ENCODE measurements at regions not wholly inside any gene's neighbourhood (a gene's known extent, or its start where the extent isn't known, plus 50 kb on each side); places are given as distances from the start of the nearest gene placed in this dataset.

GRCh38 chr15:53165988-53166683 is 376.0 kb upstream of the ONECUT1 start:
- H3K36me3 ChIP-seq (ENCODE audit: control insufficient read depth in 4 of 4, insufficient read depth in 4 of 4, low read length in 4 of 4), result no peaks in the 10 kb centered on the region
- DNase-seq (no peak), ATAC-seq (ENCODE audit: insufficient read depth, low FRiP score) (no peak)
- H3K9ac ChIP-seq (ENCODE audit: insufficient read depth in 1 of 2, low read length in 2 of 2), result no peak overlapping the region
- H3K9me3 ChIP-seq (ENCODE audit: control insufficient read depth in 4 of 4, insufficient read depth in 3 of 4, low read length in 3 of 4), result no peaks in the 10 kb centered on the region
- no peaks in the 10 kb centered on the region for H3K4me1 ChIP-seq (ENCODE audit: control insufficient read depth in 5 of 5, insufficient read depth in 5 of 5, low read length in 5 of 5)
- H3K4me3 ChIP-seq, result no peak overlapping the region
- no peak overlapping the region for H3K27ac ChIP-seq (ENCODE audit: low read depth in 1 of 2, low read length in 1 of 2)
- 89% methylated on average over 7 of the region's 7 CpGs for WGBS, 2 donors
- TF ChIP-seq CTCF (IDR thresholded peaks at IDR 0.05; ENCODE audit: control extremely low read depth, extremely low read depth), result no peak
- peaks cover 0 to 2% (median 0%) of the 10 kb centered on the region in 3 donors for H3K27me3 ChIP-seq (ENCODE audit: control insufficient read depth in 3 of 3, insufficient read depth in 3 of 3, low read length in 2 of 3)

- H3K4me3 ChIP-seq, result no peak overlapping the region
- 60 to 85% methylated on average over 3 of the region's 3 CpGs for WGBS, 2 donors
- no peaks in the 10 kb centered on the region for H3K4me1 ChIP-seq (ENCODE audit: control insufficient read depth in 5 of 5, insufficient read depth in 5 of 5, low read length in 5 of 5)
- DNase-seq (peak in 1 of 3 donors; percentile 0), ATAC-seq (ENCODE audit: insufficient read depth, low FRiP score) (no peak)
- H3K27me3 ChIP-seq (ENCODE audit: control insufficient read depth in 3 of 3, insufficient read depth in 3 of 3, low read length in 2 of 3), result peaks cover 0 to 2% (median 0%) of the 10 kb centered on the region in 3 donors
- H3K27ac ChIP-seq (ENCODE audit: low read depth in 1 of 2, low read length in 1 of 2), result no peak overlapping the region
- TF ChIP-seq CTCF (IDR thresholded peaks at IDR 0.05; ENCODE audit: control extremely low read depth, extremely low read depth), result no peak
- no peaks in the 10 kb centered on the region for H3K36me3 ChIP-seq (ENCODE audit: control insufficient read depth in 4 of 4, insufficient read depth in 4 of 4, low read length in 4 of 4)
- no peaks in the 10 kb centered on the region for H3K9me3 ChIP-seq (ENCODE audit: control insufficient read depth in 4 of 4, insufficient read depth in 3 of 4, low read length in 3 of 4)
- H3K9ac ChIP-seq (ENCODE audit: insufficient read depth in 1 of 2, low read length in 2 of 2), result no peak overlapping the region
These were observed 370.1 kb upstream of the ONECUT1 start for GRCh38 chr15:53160092-53160704.

- Histone ChIP-seq H3K27me3 (ENCODE audit: control insufficient read depth in 3 of 3, insufficient read depth in 3 of 3, low read length in 2 of 3) (peaks cover 0 to 2% (median 0%) of the 10 kb centered on the region in 3 donors), H3K4me3 (no peak overlapping the region), H3K27ac (ENCODE audit: low read depth in 1 of 2, low read length in 1 of 2) (no peak overlapping the region), H3K4me1 (ENCODE audit: control insufficient read depth in 5 of 5, insufficient read depth in 5 of 5, low read length in 5 of 5) (no peaks in the 10 kb centered on the region), H3K36me3 (ENCODE audit: control insufficient read depth in 4 of 4, insufficient read depth in 4 of 4, low read length in 4 of 4) (no peaks in the 10 kb centered on the region), H3K9me3 (ENCODE audit: control insufficient read depth in 4 of 4, insufficient read depth in 3 of 4, low read length in 3 of 4) (no peaks in the 10 kb centered on the region), H3K9ac (ENCODE audit: insufficient read depth in 1 of 2, low read length in 2 of 2) (no peak overlapping the region)
- DNase-seq, result no peak
- no peak for TF ChIP-seq CTCF (IDR thresholded peaks at IDR 0.05; ENCODE audit: control extremely low read depth, extremely low read depth)
- no peak for ATAC-seq (ENCODE audit: insufficient read depth, low FRiP score)
These were observed 369.3 kb upstream of the ONECUT1 start for GRCh38 chr15:53159458-53159857.

Data from lung (tissue), 11 donors.